Right atrium auricular region (tissue), 2 donors: ENCODE measurements at regions not wholly inside any gene's neighbourhood (a gene's known extent, or its start where the extent isn't known, plus 50 kb on each side); places are given as distances from the start of the nearest gene placed in this dataset.
"Not testable (repeated sequence)": the region's sequence is repeated elsewhere in the genome, so short reads cannot be mapped to it uniquely, and the experiment has no call there.

ENCODE experiments used
- DNase-seq: peaks from one replicate; pipeline ENCODE4 v3.0.0-alpha.2; 2019; ENCODE audit warnings: low spot score
- H3K27ac ChIP-seq, 2 donors: fragments of 200-600 bp; sonication (generic); 1 replicate in 1 of 2; 2 replicates in 1 of 2; pipeline ENCODE4 v1.5.1; 2016 to 2019
- H3K27me3 ChIP-seq, 2 donors: fragments of 200-600 bp; sonication (generic); one replicate each; pipeline versions ENCODE4 v1.5.1 to v1.6.0; 2017 to 2019
- H3K36me3 ChIP-seq: fragments of 200-600 bp; sonication (generic); one replicate; pipeline ENCODE4 v1.5.1; 2016
- H3K4me1 ChIP-seq, 2 donors: fragments of 200-600 bp; sonication (generic); one replicate each; pipeline versions ENCODE4 v1.5.1 to v1.6.0; 2017 to 2019
- H3K4me3 ChIP-seq, 2 donors: fragments of 200-600 bp; sonication (generic); 1 replicate in 1 of 2; 2 replicates in 1 of 2; pipeline ENCODE4 v1.5.1; 2017 to 2019; ENCODE audit warnings: mild to moderate bottlenecking in 1 of 2, moderate library complexity in 1 of 2
- H3K9me3 ChIP-seq, 2 donors: fragments of 200-600 bp; sonication (generic); one replicate each; pipeline ENCODE4 v1.5.1; 2019
- TF ChIP-seq, protein P1 (sequence below), 2 donors: fragments of 200-600 bp; sonication (generic); IDR thresholded peaks; one replicate each; pipeline ENCODE4 v1.5.1; 2019; ENCODE audit warnings: antibody characterized with exemption in 2 of 2

DNA sequence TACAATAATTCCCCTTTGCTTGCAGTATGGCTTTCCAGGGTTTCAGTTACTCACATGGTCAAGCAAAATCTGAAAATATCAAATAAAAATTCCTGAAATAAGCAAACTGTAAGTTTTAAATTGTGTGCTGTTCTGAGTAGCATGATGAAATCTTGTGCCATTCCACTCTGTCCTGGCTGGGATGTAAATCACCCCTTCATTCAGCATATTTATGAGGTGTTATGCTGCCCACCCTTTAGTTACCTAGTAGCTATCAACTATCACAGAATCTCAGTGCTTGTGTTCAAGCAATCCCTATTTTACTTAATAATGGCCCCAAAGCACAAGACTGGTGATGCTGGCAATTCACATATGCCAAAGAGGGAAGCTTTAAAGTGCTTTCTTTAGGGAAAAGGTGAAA, 867.7 kb upstream of the NRXN1 start:
- Histone ChIP-seq H3K27me3 (no peaks in the 10 kb centered on the region), H3K4me3 (no peak overlapping the region), H3K36me3 (no peaks in the 10 kb centered on the region), H3K4me1 (no peaks in the 10 kb centered on the region), H3K27ac (no peak overlapping the region), H3K9me3 (no peaks in the 10 kb centered on the region)
- no peak for DNase-seq
- TF ChIP-seq, protein P1, sequence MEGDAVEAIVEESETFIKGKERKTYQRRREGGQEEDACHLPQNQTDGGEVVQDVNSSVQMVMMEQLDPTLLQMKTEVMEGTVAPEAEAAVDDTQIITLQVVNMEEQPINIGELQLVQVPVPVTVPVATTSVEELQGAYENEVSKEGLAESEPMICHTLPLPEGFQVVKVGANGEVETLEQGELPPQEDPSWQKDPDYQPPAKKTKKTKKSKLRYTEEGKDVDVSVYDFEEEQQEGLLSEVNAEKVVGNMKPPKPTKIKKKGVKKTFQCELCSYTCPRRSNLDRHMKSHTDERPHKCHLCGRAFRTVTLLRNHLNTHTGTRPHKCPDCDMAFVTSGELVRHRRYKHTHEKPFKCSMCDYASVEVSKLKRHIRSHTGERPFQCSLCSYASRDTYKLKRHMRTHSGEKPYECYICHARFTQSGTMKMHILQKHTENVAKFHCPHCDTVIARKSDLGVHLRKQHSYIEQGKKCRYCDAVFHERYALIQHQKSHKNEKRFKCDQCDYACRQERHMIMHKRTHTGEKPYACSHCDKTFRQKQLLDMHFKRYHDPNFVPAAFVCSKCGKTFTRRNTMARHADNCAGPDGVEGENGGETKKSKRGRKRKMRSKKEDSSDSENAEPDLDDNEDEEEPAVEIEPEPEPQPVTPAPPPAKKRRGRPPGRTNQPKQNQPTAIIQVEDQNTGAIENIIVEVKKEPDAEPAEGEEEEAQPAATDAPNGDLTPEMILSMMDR (IDR thresholded peaks at IDR 0.05), result no peak

- not testable (repeated sequence) for H3K36me3 ChIP-seq, H3K4me3 ChIP-seq, DNase-seq, H3K4me1 ChIP-seq, H3K9me3 ChIP-seq, H3K27ac ChIP-seq, H3K27me3 ChIP-seq
Observed at GRCh38 chr2:51894584-51894983, 862.7 kb upstream of the NRXN1 start.

- DNase-seq, result no peak
- Histone ChIP-seq H3K4me3 (no peak overlapping the region), H3K36me3 (no peaks in the 10 kb centered on the region), H3K27ac (no peak overlapping the region), H3K9me3 (peaks cover 0 to 11% of the 10 kb centered on the region in 2 donors), H3K27me3 (no peaks in the 10 kb centered on the region), H3K4me1 (no peaks in the 10 kb centered on the region)
- TF ChIP-seq, protein P1 (IDR thresholded peaks at IDR 0.05), result no peak
Observed at GRCh38 chr2:51888120-51888519, 856.2 kb upstream of the NRXN1 start.

DNA sequence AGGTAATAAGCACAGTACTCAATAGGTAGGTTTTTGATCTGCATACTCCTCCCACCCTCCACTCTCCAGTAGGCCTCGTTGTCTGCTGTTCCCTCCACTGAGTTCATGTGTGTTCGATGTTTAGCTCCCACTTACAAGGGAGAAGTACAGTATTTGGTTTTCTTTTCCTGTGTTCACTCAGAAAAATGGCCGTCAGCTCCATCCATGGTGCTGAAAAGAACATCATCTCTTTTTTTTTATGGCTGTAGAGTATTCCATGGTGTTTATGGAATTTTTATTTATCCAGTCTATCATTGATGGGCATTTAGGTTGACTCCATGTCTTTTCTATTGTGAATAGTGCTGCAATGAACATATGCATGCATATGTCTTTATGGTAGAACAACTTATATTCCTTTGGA, 849.7 kb upstream of the NRXN1 start:
- H3K27me3 ChIP-seq, result no peaks in the 10 kb centered on the region
- TF ChIP-seq, protein P1 (IDR thresholded peaks at IDR 0.05), result no peak
- peaks cover 0 to 41% of the 10 kb centered on the region in 2 donors for H3K9me3 ChIP-seq
- no peak overlapping the region for H3K4me3 ChIP-seq
- no peak for DNase-seq
- no peak overlapping the region for H3K27ac ChIP-seq
- no peaks in the 10 kb centered on the region for H3K36me3 ChIP-seq
- H3K4me1 ChIP-seq, result no peaks in the 10 kb centered on the region

GRCh38 chr2:51880153-51880552, 848.2 kb upstream of the NRXN1 start:
- Histone ChIP-seq H3K4me1 (no peaks in the 10 kb centered on the region), H3K9me3 (peaks cover 0 to 44% of the 10 kb centered on the region in 2 donors), H3K27me3 (no peaks in the 10 kb centered on the region), H3K36me3 (no peaks in the 10 kb centered on the region), H3K4me3 (no peak overlapping the region), H3K27ac (no peak overlapping the region)
- TF ChIP-seq, protein P1 (IDR thresholded peaks at IDR 0.05), result no peak
- DNase-seq, result no peak

DNA sequence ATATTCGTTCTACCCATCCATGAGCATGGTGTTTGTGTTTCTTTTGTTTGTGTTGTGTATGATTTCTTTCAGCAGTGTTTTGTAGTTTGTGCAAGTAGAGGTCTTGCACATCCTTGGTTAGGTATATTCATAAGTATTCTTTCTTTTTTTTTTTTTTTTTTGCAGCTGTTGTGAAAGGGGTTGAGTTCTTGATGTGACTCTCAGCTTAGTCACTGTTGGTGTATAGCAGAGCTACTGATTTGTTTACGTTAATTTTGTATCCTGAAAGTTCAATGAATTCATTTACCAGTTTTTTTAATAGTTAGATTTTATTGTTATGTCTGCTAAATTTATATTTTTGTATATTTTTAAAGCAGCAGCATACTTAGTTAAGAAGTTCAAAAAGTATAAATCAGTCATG, 834.4 kb upstream of the NRXN1 start:
- DNase-seq, result no peak
- Histone ChIP-seq H3K4me1 (no peaks in the 10 kb centered on the region), H3K9me3 (peaks cover 0 to 2% of the 10 kb centered on the region in 2 donors), H3K4me3 (no peak overlapping the region), H3K27me3 (no peaks in the 10 kb centered on the region), H3K36me3 (no peaks in the 10 kb centered on the region), H3K27ac (no peak overlapping the region)
- TF ChIP-seq, protein P1 (IDR thresholded peaks at IDR 0.05), result no peak
